Neural progenitor cell (in vitro differentiated cells): ENCODE measurements at regions not wholly inside any gene's neighbourhood (a gene's known extent, or its start where the extent isn't known, plus 50 kb on each side); places are given as distances from the start of the nearest gene placed in this dataset.

Source experiments
- DNase-seq: peaks from one replicate; pipeline ENCODE4 v3.0.0-alpha.2; 2016; ENCODE audit warnings: low spot score
- H2AFZ ChIP-seq: fragments of 200-600 bp; sonication (generic); replicated peaks from 2 replicates; pipeline ENCODE4 v1.6.1; 2016; ENCODE audit warnings: antibody characterized with exemption
- H3F3A ChIP-seq: fragments of 200-600 bp; sonication (generic); 2 replicates; pipeline ENCODE4 v1.6.1; 2016; ENCODE audit warnings: antibody characterized with exemption, low read depth
- H3K27ac ChIP-seq: fragments of 200-600 bp; sonication (generic); 2 replicates; pipeline ENCODE4 v1.5.1; 2016; ENCODE audit warnings: mild to moderate bottlenecking
- H3K27me3 ChIP-seq: fragments of 200-600 bp; sonication (generic); 2 replicates; pipeline ENCODE4 v1.6.1; 2016; ENCODE audit warnings: mild to moderate bottlenecking, moderate library complexity
- H3K36me3 ChIP-seq: fragments of 200-600 bp; sonication (generic); 2 replicates; pipeline ENCODE4 v1.5.1; 2016
- H3K4me1 ChIP-seq: fragments of 200-600 bp; sonication (generic); 2 replicates; pipeline ENCODE4 v1.6.1; 2016; ENCODE audit warnings: mixed run types
- H3K4me2 ChIP-seq: fragments of 200-600 bp; sonication (generic); 2 replicates; pipeline ENCODE4 v1.6.1; 2016
- H3K4me3 ChIP-seq: fragments of 200-600 bp; sonication (generic); 2 replicates; pipeline ENCODE4 v1.5.1; 2016
- H3K79me2 ChIP-seq: fragments of 200-600 bp; sonication (generic); 2 replicates; pipeline ENCODE4 v1.6.1; 2016; ENCODE audit warnings: low read depth
- H3K9ac ChIP-seq: fragments of 200-600 bp; sonication (generic); 2 replicates; pipeline ENCODE4 v1.6.1; 2016
- H3K9me3 ChIP-seq: fragments of 200-600 bp; sonication (generic); 2 replicates; pipeline ENCODE4 v1.5.1; 2016; ENCODE audit warnings: low read depth
- H4K20me1 ChIP-seq: fragments of 200-600 bp; sonication (generic); 2 replicates; pipeline ENCODE4 v1.6.1; 2016; ENCODE audit warnings: low read depth
- H3K27ac Mint-ChIP-seq: 3 replicates; pipeline ENCODE4 v1.8.0; 2021; ENCODE audit warnings: mixed read lengths
- H3K27me3 Mint-ChIP-seq: 2 replicates; pipeline ENCODE4 v1.8.0; 2022; ENCODE audit warnings: low read depth, mild to moderate bottlenecking, inconsistent platforms, moderate library complexity, mixed read lengths; ENCODE audit not compliant: insufficient read depth
- H3K36me3 Mint-ChIP-seq: 3 replicates; pipeline ENCODE4 v1.8.0; 2021; ENCODE audit warnings: mixed read lengths
- H3K4me1 Mint-ChIP-seq: 3 replicates; pipeline ENCODE4 v1.8.0; 2021; ENCODE audit warnings: mixed read lengths
- H3K4me3 Mint-ChIP-seq: 3 replicates; pipeline ENCODE4 v1.8.0; 2021; ENCODE audit warnings: mild to moderate bottlenecking, moderate library complexity, mixed read lengths
- H3K9me3 Mint-ChIP-seq: 3 replicates; pipeline ENCODE4 v1.8.0; 2020; ENCODE audit warnings: mixed read lengths
- EZH2 ChIP-seq: fragments of 200-600 bp; sonication (generic); IDR thresholded peaks from 2 replicates; pipeline ENCODE4 v1.6.1; 2017; ENCODE audit warnings: antibody characterized with exemption, mild to moderate bottlenecking, moderate library complexity
- EZH2phosphoT487 ChIP-seq: fragments of 200-600 bp; sonication (generic); IDR thresholded peaks from 2 replicates; pipeline ENCODE4 v1.6.1; 2017; ENCODE audit warnings: antibody characterized with exemption
- TF ChIP-seq, protein P1 (sequence below): fragments of 200-600 bp; sonication (generic); IDR thresholded peaks from 2 replicates; pipeline ENCODE4 v1.5.1; 2017; ENCODE audit warnings: antibody characterized with exemption, mild to moderate bottlenecking

DNA sequence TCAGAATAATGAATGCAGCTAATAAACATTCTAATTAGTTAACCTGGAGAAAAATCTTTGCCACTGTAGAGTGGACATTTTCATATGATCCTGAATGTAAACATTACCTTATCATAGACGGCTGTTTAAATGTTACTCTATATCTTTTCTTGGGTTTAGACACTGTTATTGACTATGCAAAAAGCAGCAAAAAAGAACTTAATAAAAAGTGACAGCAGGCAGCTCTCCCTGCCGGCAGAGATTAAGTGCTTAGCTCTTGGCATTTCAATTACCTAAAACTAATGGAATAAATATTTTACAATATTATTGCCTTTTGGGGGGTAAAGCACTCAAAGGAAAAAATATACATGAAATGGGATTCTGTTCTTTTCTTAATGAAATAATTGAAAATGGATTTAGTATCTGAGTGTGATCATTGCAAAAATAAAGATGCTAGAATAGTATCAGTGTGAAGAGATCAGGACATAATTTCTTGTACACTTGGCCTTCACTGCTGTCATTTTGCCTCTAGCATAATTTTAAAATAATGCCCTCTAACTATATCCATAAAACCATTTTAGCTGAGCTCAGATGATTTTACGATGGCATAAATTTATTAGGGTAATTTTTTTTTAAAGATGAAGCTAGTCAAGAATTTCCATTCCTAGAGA lies 203.4 kb upstream of the DPP10 start:
- Mint-ChIP-seq H3K9me3 (no peaks in the 10 kb centered on the region), H3K4me1 (peaks cover 6% of the 10 kb centered on the region), H3K27me3 (peaks cover 2% of the 10 kb centered on the region), H3K36me3 (no peaks in the 10 kb centered on the region), H3K4me3 (no peak overlapping the region), H3K27ac (no peak overlapping the region)
- TF ChIP-seq, protein P1, sequence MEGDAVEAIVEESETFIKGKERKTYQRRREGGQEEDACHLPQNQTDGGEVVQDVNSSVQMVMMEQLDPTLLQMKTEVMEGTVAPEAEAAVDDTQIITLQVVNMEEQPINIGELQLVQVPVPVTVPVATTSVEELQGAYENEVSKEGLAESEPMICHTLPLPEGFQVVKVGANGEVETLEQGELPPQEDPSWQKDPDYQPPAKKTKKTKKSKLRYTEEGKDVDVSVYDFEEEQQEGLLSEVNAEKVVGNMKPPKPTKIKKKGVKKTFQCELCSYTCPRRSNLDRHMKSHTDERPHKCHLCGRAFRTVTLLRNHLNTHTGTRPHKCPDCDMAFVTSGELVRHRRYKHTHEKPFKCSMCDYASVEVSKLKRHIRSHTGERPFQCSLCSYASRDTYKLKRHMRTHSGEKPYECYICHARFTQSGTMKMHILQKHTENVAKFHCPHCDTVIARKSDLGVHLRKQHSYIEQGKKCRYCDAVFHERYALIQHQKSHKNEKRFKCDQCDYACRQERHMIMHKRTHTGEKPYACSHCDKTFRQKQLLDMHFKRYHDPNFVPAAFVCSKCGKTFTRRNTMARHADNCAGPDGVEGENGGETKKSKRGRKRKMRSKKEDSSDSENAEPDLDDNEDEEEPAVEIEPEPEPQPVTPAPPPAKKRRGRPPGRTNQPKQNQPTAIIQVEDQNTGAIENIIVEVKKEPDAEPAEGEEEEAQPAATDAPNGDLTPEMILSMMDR: no peak
- TF ChIP-seq EZH2phosphoT487: no peak
- TF ChIP-seq EZH2: no peak
- Histone ChIP-seq H2AFZ (no peak overlapping the region), H3K9ac (no peak overlapping the region), H3K9me3 (no peaks in the 10 kb centered on the region), H3K36me3 (no peaks in the 10 kb centered on the region), H3K4me3 (no peak overlapping the region), H3K27ac (no peak overlapping the region), H4K20me1 (no peaks in the 10 kb centered on the region), H3F3A (no peaks in the 10 kb centered on the region), H3K4me2 (no peak overlapping the region), H3K27me3 (no peaks in the 10 kb centered on the region), H3K79me2 (no peaks in the 10 kb centered on the region), H3K4me1 (no peaks in the 10 kb centered on the region)
- DNase-seq: no peak

DNA sequence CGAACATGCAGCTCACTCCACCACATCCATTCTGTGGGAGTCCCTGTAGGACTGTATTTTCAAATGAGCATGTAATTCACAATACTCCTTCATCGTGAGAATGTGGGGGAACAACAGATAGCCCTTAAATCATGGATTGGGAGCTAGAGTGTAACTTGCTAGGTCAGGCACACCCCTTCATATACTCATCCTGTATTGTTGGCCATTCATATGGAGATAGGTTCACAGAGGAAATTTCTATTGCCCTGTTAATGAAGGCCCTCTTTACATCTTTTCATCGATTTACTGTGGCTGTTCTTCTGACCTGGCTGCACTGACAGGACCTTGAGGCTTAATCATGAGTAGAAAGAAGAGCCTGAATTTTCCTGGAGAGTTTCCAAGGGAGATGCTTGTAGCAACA lies 193.8 kb upstream of the DPP10 start:
- H3K36me3 Mint-ChIP-seq: no peaks in the 10 kb centered on the region
- Histone ChIP-seq H3K4me2 (no peak overlapping the region), H3K4me1 (peaks cover 9% of the 10 kb centered on the region), H3K36me3 (no peaks in the 10 kb centered on the region), H3K79me2 (no peaks in the 10 kb centered on the region), H3K27me3 (no peaks in the 10 kb centered on the region), H3K27ac (no peak overlapping the region), H4K20me1 (no peaks in the 10 kb centered on the region), H3K4me3 (no peak overlapping the region), H3K9ac (no peak overlapping the region), H3K9me3 (no peaks in the 10 kb centered on the region), H3F3A (no peaks in the 10 kb centered on the region), H2AFZ (peak overlapping the region; percentile 19)
- H3K9me3 Mint-ChIP-seq: no peaks in the 10 kb centered on the region
- no peak overlapping the region for H3K4me3 Mint-ChIP-seq
- H3K27me3 Mint-ChIP-seq: peaks cover 2% of the 10 kb centered on the region
- H3K4me1 Mint-ChIP-seq: no peaks in the 10 kb centered on the region
- no peak for TF ChIP-seq EZH2phosphoT487
- TF ChIP-seq, protein P1: no peak
- no peak for TF ChIP-seq EZH2
- no peak for DNase-seq
- no peak overlapping the region for H3K27ac Mint-ChIP-seq

DNA sequence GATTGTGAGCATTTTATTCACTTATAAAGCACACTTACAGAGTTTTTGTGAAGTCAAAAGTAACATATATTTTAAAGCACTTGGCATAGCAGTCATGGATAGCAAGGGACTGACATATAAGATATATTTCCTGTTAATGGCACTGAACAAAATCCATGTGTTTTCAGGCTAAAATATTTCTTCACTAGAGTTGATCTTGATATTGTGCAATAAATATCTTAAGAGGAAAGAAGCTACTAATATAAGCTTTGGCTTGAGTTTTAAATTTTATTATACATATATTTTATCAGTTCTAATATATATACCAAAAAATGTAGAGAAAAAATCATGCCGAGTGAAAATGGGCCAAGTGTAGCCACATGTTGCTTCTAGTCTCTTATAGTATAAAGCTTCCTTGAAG lies 189.7 kb upstream of the DPP10 start:
- no peaks in the 10 kb centered on the region for H3K79me2 ChIP-seq
- H3K27me3 Mint-ChIP-seq: peaks cover 2% of the 10 kb centered on the region
- no peaks in the 10 kb centered on the region for H3K4me1 Mint-ChIP-seq
- H3K27ac ChIP-seq: no peak overlapping the region
- no peak overlapping the region for H3K27ac Mint-ChIP-seq
- no peaks in the 10 kb centered on the region for H3K27me3 ChIP-seq
- H3K4me2 ChIP-seq: no peak overlapping the region
- TF ChIP-seq EZH2: no peak
- TF ChIP-seq EZH2phosphoT487: no peak
- TF ChIP-seq, protein P1: no peak
- H3K36me3 ChIP-seq: no peaks in the 10 kb centered on the region
- H3K4me3 ChIP-seq: no peak overlapping the region
- H2AFZ ChIP-seq: no peak overlapping the region
- H3K4me3 Mint-ChIP-seq: no peak overlapping the region
- no peaks in the 10 kb centered on the region for H4K20me1 ChIP-seq
- peaks cover 2% of the 10 kb centered on the region for H3K9me3 Mint-ChIP-seq
- no peak overlapping the region for H3K9ac ChIP-seq
- H3K4me1 ChIP-seq: no peaks in the 10 kb centered on the region
- no peak for DNase-seq
- H3F3A ChIP-seq: no peaks in the 10 kb centered on the region
- H3K9me3 ChIP-seq: no peaks in the 10 kb centered on the region
- H3K36me3 Mint-ChIP-seq: no peaks in the 10 kb centered on the region
